Hepatocyte (in vitro differentiated cells): ENCODE measurements at regions not wholly inside any gene's neighbourhood (a gene's known extent, or its start where the extent isn't known, plus 50 kb on each side); places are given as distances from the start of the nearest gene placed in this dataset.

ENCODE experiments used
- EZH2 ChIP-seq: fragments of 200-600 bp; sonication (generic); IDR thresholded peaks from 2 replicates; pipeline ENCODE4 v1.6.1; 2016; ENCODE audit warnings: antibody characterized with exemption, mild to moderate bottlenecking, borderline replicate concordance
- EZH2phosphoT487 ChIP-seq: fragments of 200-600 bp; sonication (generic); IDR thresholded peaks from one replicate; pipeline ENCODE4 v1.6.1; 2018; ENCODE audit warnings: antibody characterized with exemption, mild to moderate bottlenecking, low read depth, moderate library complexity; ENCODE audit not compliant: unreplicated experiment, severe bottlenecking
- TF ChIP-seq, protein P1 (sequence below): fragments of 200-600 bp; sonication (generic); IDR thresholded peaks from 2 replicates; pipeline ENCODE4 v1.5.1; 2016; ENCODE audit warnings: antibody characterized with exemption, mild to moderate bottlenecking; ENCODE audit not compliant: poor library complexity

DNA sequence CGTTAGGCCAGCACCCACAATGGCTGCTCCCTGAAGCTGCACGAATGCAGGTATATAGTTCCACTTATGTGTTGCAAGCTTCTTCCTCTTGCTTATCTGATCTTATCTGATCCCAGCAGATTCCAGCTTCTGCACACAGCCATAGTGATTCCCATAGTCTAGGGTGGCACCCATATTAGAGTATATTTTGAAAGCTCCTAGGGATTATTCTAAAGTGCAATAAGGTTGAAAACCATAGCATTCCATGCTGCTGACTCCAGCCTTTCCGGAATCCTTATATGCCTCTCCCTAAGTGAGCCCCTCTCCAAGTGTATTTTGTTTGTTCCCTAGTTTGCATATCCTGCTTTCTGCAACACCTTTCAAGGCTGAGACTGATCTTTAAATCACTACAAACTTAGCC, 432.0 kb downstream of the SETD4 start:
- TF ChIP-seq, protein P1, sequence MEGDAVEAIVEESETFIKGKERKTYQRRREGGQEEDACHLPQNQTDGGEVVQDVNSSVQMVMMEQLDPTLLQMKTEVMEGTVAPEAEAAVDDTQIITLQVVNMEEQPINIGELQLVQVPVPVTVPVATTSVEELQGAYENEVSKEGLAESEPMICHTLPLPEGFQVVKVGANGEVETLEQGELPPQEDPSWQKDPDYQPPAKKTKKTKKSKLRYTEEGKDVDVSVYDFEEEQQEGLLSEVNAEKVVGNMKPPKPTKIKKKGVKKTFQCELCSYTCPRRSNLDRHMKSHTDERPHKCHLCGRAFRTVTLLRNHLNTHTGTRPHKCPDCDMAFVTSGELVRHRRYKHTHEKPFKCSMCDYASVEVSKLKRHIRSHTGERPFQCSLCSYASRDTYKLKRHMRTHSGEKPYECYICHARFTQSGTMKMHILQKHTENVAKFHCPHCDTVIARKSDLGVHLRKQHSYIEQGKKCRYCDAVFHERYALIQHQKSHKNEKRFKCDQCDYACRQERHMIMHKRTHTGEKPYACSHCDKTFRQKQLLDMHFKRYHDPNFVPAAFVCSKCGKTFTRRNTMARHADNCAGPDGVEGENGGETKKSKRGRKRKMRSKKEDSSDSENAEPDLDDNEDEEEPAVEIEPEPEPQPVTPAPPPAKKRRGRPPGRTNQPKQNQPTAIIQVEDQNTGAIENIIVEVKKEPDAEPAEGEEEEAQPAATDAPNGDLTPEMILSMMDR = no peak
- TF ChIP-seq EZH2 (no peak), EZH2phosphoT487 (no peak)
